ENCODE measurements at regions not wholly inside any gene's neighbourhood (a gene's known extent, or its start where the extent isn't known, plus 50 kb on each side); places are given as distances from the start of the nearest gene placed in this dataset.
"Not testable (repeated sequence)": the region's sequence is repeated elsewhere in the genome, so short reads cannot be mapped to it uniquely, and the experiment has no call there.

GRCh38 chr9:73444821-73445220 is 293.2 kb downstream of the ANXA1 start:
- TF ChIP-seq, protein P1, sequence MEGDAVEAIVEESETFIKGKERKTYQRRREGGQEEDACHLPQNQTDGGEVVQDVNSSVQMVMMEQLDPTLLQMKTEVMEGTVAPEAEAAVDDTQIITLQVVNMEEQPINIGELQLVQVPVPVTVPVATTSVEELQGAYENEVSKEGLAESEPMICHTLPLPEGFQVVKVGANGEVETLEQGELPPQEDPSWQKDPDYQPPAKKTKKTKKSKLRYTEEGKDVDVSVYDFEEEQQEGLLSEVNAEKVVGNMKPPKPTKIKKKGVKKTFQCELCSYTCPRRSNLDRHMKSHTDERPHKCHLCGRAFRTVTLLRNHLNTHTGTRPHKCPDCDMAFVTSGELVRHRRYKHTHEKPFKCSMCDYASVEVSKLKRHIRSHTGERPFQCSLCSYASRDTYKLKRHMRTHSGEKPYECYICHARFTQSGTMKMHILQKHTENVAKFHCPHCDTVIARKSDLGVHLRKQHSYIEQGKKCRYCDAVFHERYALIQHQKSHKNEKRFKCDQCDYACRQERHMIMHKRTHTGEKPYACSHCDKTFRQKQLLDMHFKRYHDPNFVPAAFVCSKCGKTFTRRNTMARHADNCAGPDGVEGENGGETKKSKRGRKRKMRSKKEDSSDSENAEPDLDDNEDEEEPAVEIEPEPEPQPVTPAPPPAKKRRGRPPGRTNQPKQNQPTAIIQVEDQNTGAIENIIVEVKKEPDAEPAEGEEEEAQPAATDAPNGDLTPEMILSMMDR (IDR thresholded peaks at IDR 0.05; ENCODE audit: unreplicated experiment): no peak
- no peak for DNase-seq (ENCODE audit: low spot score)
- no peaks in the 10 kb centered on the region for H3K27me3 Mint-ChIP-seq (ENCODE audit: unreplicated experiment)
- H3K4me3 Mint-ChIP-seq (ENCODE audit: unreplicated experiment): no peak overlapping the region
- no peaks in the 10 kb centered on the region for H3K9me3 Mint-ChIP-seq (ENCODE audit: unreplicated experiment)
- no peaks in the 10 kb centered on the region for H3K4me1 Mint-ChIP-seq (ENCODE audit: unreplicated experiment)
- H3K27ac Mint-ChIP-seq (ENCODE audit: unreplicated experiment): no peak overlapping the region
- H3K36me3 Mint-ChIP-seq (ENCODE audit: low read depth, unreplicated experiment): no peaks in the 10 kb centered on the region

DNA sequence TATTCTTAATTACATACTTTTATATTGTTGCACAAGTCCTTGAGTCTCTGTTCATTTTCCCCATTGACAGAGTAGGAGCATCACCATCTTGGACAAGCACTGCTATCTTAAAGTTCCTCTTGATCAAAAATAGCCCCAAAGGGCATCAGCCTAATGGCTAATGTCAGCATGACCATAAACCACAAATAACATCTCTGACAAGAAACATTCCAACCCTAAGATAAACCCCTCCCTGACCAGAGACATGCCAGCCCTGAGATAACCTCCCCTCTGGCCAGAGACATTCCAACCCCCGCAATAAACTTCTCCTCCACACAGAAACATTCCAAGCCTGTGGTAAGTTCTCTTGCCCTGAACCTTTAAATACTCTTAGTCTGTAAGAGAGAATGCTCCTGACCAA is 293.7 kb downstream of the ANXA1 start:
- H3K4me1 Mint-ChIP-seq (ENCODE audit: unreplicated experiment); H3K4me3 Mint-ChIP-seq (ENCODE audit: unreplicated experiment); H3K36me3 Mint-ChIP-seq (ENCODE audit: low read depth, unreplicated experiment); DNase-seq (ENCODE audit: low spot score); H3K27me3 Mint-ChIP-seq (ENCODE audit: unreplicated experiment); H3K27ac Mint-ChIP-seq (ENCODE audit: unreplicated experiment); H3K9me3 Mint-ChIP-seq (ENCODE audit: unreplicated experiment): not testable (repeated sequence)

DNA sequence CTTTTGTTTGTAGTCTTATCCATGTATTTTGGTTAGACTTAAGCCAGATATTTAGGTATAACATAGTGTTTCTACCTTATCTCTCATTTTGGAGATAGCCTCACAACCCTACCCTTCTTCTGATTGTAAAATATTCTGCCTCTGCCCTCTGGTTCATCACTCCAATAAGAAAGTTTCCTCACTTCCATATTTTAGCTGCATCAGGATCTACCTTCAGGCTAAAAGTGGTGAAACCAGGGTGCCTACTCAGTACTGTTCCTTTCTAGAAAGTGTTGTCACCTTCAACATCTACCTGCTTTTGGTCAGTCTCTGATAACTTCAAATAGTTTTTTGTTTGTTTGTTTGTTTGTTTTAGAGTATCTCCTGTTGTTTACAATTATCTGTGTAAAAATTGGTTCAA is 294.6 kb downstream of the ANXA1 start:
- no peaks in the 10 kb centered on the region for H3K4me1 Mint-ChIP-seq (ENCODE audit: unreplicated experiment)
- H3K27me3 Mint-ChIP-seq (ENCODE audit: unreplicated experiment): no peaks in the 10 kb centered on the region
- DNase-seq (ENCODE audit: low spot score): no peak
- no peaks in the 10 kb centered on the region for H3K36me3 Mint-ChIP-seq (ENCODE audit: low read depth, unreplicated experiment)
- no peak overlapping the region for H3K4me3 Mint-ChIP-seq (ENCODE audit: unreplicated experiment)
- TF ChIP-seq, protein P1 (IDR thresholded peaks at IDR 0.05; ENCODE audit: unreplicated experiment): no peak
- H3K9me3 Mint-ChIP-seq (ENCODE audit: unreplicated experiment): no peaks in the 10 kb centered on the region
- H3K27ac Mint-ChIP-seq (ENCODE audit: unreplicated experiment): no peak overlapping the region

- Mint-ChIP-seq H3K9me3 (ENCODE audit: unreplicated experiment) (no peaks in the 10 kb centered on the region), H3K4me3 (ENCODE audit: unreplicated experiment) (no peak overlapping the region), H3K36me3 (ENCODE audit: low read depth, unreplicated experiment) (no peaks in the 10 kb centered on the region), H3K27ac (ENCODE audit: unreplicated experiment) (no peak overlapping the region), H3K4me1 (ENCODE audit: unreplicated experiment) (peaks cover 3% of the 10 kb centered on the region), H3K27me3 (ENCODE audit: unreplicated experiment) (peaks cover 1% of the 10 kb centered on the region)
- DNase-seq (ENCODE audit: low spot score): no peak
- TF ChIP-seq, protein P1 (IDR thresholded peaks at IDR 0.05; ENCODE audit: unreplicated experiment): no peak
Observed at GRCh38 chr9:73451003-73451402, 299.3 kb downstream of the ANXA1 start.

DNA sequence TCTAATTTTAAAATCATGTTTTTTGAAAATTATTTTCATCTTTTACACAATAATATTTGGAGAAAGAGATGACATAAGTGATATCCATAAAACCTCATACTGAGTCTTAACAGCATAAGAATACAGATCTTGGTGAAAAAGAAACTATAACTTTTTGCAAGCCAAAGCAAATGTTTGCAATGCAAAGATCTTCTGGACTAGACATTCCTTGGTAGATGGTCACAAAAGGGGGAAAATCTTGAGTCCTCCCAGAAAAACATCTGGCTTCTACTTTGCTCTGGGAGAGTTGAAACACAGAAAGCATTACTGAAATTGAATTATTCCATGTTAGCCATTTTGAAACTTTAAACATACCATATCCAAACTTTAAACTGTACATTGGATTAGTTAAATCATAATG is 308.2 kb downstream of the ANXA1 start:
- no peaks in the 10 kb centered on the region for H3K27me3 Mint-ChIP-seq (ENCODE audit: unreplicated experiment)
- no peak overlapping the region for H3K4me3 Mint-ChIP-seq (ENCODE audit: unreplicated experiment)
- no peaks in the 10 kb centered on the region for H3K4me1 Mint-ChIP-seq (ENCODE audit: unreplicated experiment)
- H3K9me3 Mint-ChIP-seq (ENCODE audit: unreplicated experiment): no peaks in the 10 kb centered on the region
- no peak overlapping the region for H3K27ac Mint-ChIP-seq (ENCODE audit: unreplicated experiment)
- no peaks in the 10 kb centered on the region for H3K36me3 Mint-ChIP-seq (ENCODE audit: low read depth, unreplicated experiment)
- no peak for DNase-seq (ENCODE audit: low spot score)
- TF ChIP-seq, protein P1 (IDR thresholded peaks at IDR 0.05; ENCODE audit: unreplicated experiment): no peak

DNA sequence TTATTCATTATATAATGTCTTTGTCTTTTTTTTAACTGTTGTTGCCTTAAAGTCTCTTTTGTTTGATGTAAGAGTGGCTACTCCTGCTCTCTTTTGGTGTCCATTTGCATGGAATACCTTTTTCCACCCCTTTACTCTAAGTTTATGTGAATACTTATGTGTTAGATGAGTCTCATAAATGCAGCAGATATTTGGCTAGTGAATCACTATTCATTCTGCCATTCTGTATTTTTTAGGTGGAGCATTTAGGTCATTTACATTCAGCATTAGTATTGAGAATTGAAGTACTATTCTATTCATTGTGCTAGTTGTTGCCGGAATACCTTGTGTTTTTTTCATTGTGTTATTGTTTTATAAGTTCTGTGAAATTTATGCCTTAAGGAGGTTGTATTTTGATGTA is 317.1 kb downstream of the ANXA1 start:
- H3K4me3 Mint-ChIP-seq (ENCODE audit: unreplicated experiment): no peak overlapping the region
- TF ChIP-seq, protein P1 (IDR thresholded peaks at IDR 0.05; ENCODE audit: unreplicated experiment): no peak
- H3K9me3 Mint-ChIP-seq (ENCODE audit: unreplicated experiment): no peaks in the 10 kb centered on the region
- no peaks in the 10 kb centered on the region for H3K36me3 Mint-ChIP-seq (ENCODE audit: low read depth, unreplicated experiment)
- H3K4me1 Mint-ChIP-seq (ENCODE audit: unreplicated experiment): peaks cover 4% of the 10 kb centered on the region
- H3K27ac Mint-ChIP-seq (ENCODE audit: unreplicated experiment): no peak overlapping the region
- no peaks in the 10 kb centered on the region for H3K27me3 Mint-ChIP-seq (ENCODE audit: unreplicated experiment)
- DNase-seq (ENCODE audit: low spot score): no peak
